LNCAP (cell line): ENCODE measurements at regions not wholly inside any gene's neighbourhood (a gene's known extent, or its start where the extent isn't known, plus 50 kb on each side); places are given as distances from the start of the nearest gene placed in this dataset.

Source experiments
- CTCF ChIP-seq: fragments of 450-650 bp; IDR thresholded peaks from 2 replicates; pipeline ENCODE4 v1.5.1; 2017; ENCODE audit warnings: mild to moderate bottlenecking

GRCh38 chr1:104929280-104929679, 1179.6 kb downstream of the AMY1C start:
- no peak for TF ChIP-seq CTCF

- TF ChIP-seq CTCF = no peak
These were observed 1182.6 kb downstream of the AMY1C start for GRCh38 chr1:104932030-104932915.

GRCh38 chr1:104932949-104933679, 1183.4 kb downstream of the AMY1C start:
- TF ChIP-seq CTCF = no peak

GRCh38 chr1:104933846-104934245, 1184.1 kb downstream of the AMY1C start:
- TF ChIP-seq CTCF = no peak

- no peak for TF ChIP-seq CTCF
These were observed 1195.7 kb downstream of the AMY1C start for GRCh38 chr1:104945406-104945805.

GRCh38 chr1:104946558-104947210, 1197.0 kb downstream of the AMY1C start:
- TF ChIP-seq CTCF = no peak

- TF ChIP-seq CTCF = no peak
These were observed 1203.9 kb downstream of the AMY1C start for GRCh38 chr1:104953555-104953954.
